Loucy (cell line): ENCODE measurements at regions not wholly inside any gene's neighbourhood (a gene's known extent, or its start where the extent isn't known, plus 50 kb on each side); places are given as distances from the start of the nearest gene placed in this dataset.

Experiments
- EZH2phosphoT487 ChIP-seq: fragments of 200-600 bp; IDR thresholded peaks from 2 replicates; pipeline ENCODE4 v1.6.1; 2018; ENCODE audit warnings: antibody characterized with exemption, mild to moderate bottlenecking, moderate library complexity, borderline replicate concordance
- TF ChIP-seq, protein P1 (sequence below): fragments of 200-600 bp; sonication (generic); conservative IDR thresholded peaks from 2 replicates; pipeline ENCODE4 v1.5.1; 2014; ENCODE audit warnings: mild to moderate bottlenecking, antibody characterized with exemption, low read length

DNA sequence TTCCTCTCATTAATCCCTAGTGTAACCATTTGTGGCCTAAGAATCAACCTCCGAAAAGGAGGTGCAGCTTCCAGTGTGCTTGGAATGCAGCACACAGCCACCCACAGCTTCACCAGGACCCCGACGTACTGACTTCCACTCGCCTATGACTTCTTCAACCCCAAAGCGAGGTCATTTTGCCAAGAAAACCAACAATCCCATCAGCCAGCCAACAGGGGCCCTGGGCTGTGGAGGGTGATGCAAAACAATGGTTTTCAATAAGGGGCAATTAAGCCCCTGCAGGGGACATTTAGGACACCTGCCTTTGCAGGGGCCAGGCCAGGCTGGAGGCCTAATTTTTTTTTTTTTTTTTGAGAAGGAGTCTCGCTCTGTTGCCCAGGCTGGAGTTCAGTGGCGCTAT is 158.1 kb upstream of the SKOR2 start:
- TF ChIP-seq, protein P1, sequence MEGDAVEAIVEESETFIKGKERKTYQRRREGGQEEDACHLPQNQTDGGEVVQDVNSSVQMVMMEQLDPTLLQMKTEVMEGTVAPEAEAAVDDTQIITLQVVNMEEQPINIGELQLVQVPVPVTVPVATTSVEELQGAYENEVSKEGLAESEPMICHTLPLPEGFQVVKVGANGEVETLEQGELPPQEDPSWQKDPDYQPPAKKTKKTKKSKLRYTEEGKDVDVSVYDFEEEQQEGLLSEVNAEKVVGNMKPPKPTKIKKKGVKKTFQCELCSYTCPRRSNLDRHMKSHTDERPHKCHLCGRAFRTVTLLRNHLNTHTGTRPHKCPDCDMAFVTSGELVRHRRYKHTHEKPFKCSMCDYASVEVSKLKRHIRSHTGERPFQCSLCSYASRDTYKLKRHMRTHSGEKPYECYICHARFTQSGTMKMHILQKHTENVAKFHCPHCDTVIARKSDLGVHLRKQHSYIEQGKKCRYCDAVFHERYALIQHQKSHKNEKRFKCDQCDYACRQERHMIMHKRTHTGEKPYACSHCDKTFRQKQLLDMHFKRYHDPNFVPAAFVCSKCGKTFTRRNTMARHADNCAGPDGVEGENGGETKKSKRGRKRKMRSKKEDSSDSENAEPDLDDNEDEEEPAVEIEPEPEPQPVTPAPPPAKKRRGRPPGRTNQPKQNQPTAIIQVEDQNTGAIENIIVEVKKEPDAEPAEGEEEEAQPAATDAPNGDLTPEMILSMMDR = no peak
- TF ChIP-seq EZH2phosphoT487 = no peak
